CD4-positive, alpha-beta memory T cell (primary cell): ENCODE measurements at regions not wholly inside any gene's neighbourhood (a gene's known extent, or its start where the extent isn't known, plus 50 kb on each side); places are given as distances from the start of the nearest gene placed in this dataset.

Experiments
- CTCF ChIA-PET: fragments of 350-600 bp; sonication (Branson Sonifier 250); formaldehyde crosslinking; loops from one replicate; lab custom pipeline; 2021; ENCODE audit warnings: inconsistent platforms; ENCODE audit not compliant: partially characterized antibody; lab: Charles Lee
- POLR2A ChIA-PET: fragments of 350-600 bp; sonication (Branson Sonifier 250); formaldehyde crosslinking; loops from one replicate; lab custom pipeline; 2021; ENCODE audit not compliant: partially characterized antibody; lab: Charles Lee
- DNase-seq, 5 donors: peaks; one replicate each; pipeline versions ENCODE4 v3.0.0 to v3.0.0-alpha.2; 2020 to 2022; ENCODE audit warnings: mixed read lengths in 1 of 5
- H3K27ac ChIP-seq: one replicate; pipeline ENCODE4 v1.7.0; 2013; ENCODE audit warnings: low read depth, low read length
- H3K27me3 ChIP-seq: 2 replicates; pipeline ENCODE4 v1.7.0; 2013; ENCODE audit warnings: mild to moderate bottlenecking, low read length, moderate library complexity; ENCODE audit not compliant: insufficient read depth
- H3K36me3 ChIP-seq: 2 replicates; pipeline ENCODE4 v1.7.0; 2013; ENCODE audit warnings: mild to moderate bottlenecking, low read length, moderate library complexity; ENCODE audit not compliant: insufficient read depth
- H3K4me1 ChIP-seq: 2 replicates; pipeline ENCODE4 v1.7.0; 2013; ENCODE audit warnings: mild to moderate bottlenecking, low read length, moderate library complexity; ENCODE audit not compliant: insufficient read depth
- H3K4me3 ChIP-seq, 2 donors: one replicate each; pipeline ENCODE4 v1.7.0; 2013; ENCODE audit warnings: low read length in 2 of 2, mild to moderate bottlenecking in 1 of 2
- H3K9me3 ChIP-seq, 2 donors: one replicate each; pipeline ENCODE4 v1.7.0; 2013; ENCODE audit warnings: low read length in 2 of 2, control low read depth in 1 of 2; ENCODE audit not compliant: control insufficient read depth in 1 of 2
- H3K27ac Mint-ChIP-seq, 7 donors: one replicate each; pipeline ENCODE4 v1.8.0; 2020 to 2021; ENCODE audit warnings: mixed read lengths in 7 of 7, mild to moderate bottlenecking in 6 of 7, inconsistent platforms in 3 of 7, moderate library complexity in 3 of 7
- H3K27me3 Mint-ChIP-seq, 2 donors: one replicate each; pipeline ENCODE4 v1.8.0; 2020 to 2021; ENCODE audit warnings: mixed read lengths in 2 of 2
- H3K36me3 Mint-ChIP-seq, 2 donors: one replicate each; pipeline ENCODE4 v1.8.0; 2020 to 2021; ENCODE audit warnings: mixed read lengths in 2 of 2, inconsistent platforms in 1 of 2, mild to moderate bottlenecking in 1 of 2
- H3K4me1 Mint-ChIP-seq, 4 donors: one replicate each; pipeline ENCODE4 v1.8.0; 2020 to 2021; ENCODE audit warnings: mixed read lengths in 4 of 4, mild to moderate bottlenecking in 1 of 4
- H3K4me3 Mint-ChIP-seq, 8 donors: one replicate each; pipeline ENCODE4 v1.8.0; 2020 to 2021; ENCODE audit warnings: mixed read lengths in 8 of 8, mild to moderate bottlenecking in 7 of 8, moderate library complexity in 6 of 8, inconsistent platforms in 3 of 8
- H3K9me3 Mint-ChIP-seq, 8 donors: one replicate each; pipeline ENCODE4 v1.8.0; 2020 to 2021; ENCODE audit warnings: mixed read lengths in 8 of 8, mild to moderate bottlenecking in 5 of 8, inconsistent platforms in 3 of 8, moderate library complexity in 1 of 8
- intact Hi-C: fragments of 100-400 bp; cut with micrococcal nuclease; formaldehyde crosslinking; loops from one replicate; pipeline ENCODE4 v1.15.1; 2023

GRCh38 chr4:10179957-10180602 lies 63.5 kb upstream of the WDR1 start:
- H3K27me3 Mint-ChIP-seq, result no peaks in the 10 kb centered on the region
- CTCF ChIA-PET, result no interaction called here
- H3K27ac Mint-ChIP-seq, result no peak overlapping the region
- no peaks in the 10 kb centered on the region for H3K27me3 ChIP-seq
- peaks cover 0 to 3% (median 0%) of the 10 kb centered on the region in 8 donors for H3K9me3 Mint-ChIP-seq
- intact Hi-C loops, result no loop called here
- H3K4me3 ChIP-seq, result no peak overlapping the region
- no peak overlapping the region for H3K27ac ChIP-seq
- POLR2A ChIA-PET, result no interaction called here
- H3K4me1 Mint-ChIP-seq, result peaks cover 8 to 27% (median 21%) of the 10 kb centered on the region in 4 donors
- no peaks in the 10 kb centered on the region for H3K9me3 ChIP-seq
- H3K4me1 ChIP-seq, result peaks cover 14% of the 10 kb centered on the region
- H3K36me3 ChIP-seq, result no peaks in the 10 kb centered on the region
- H3K4me3 Mint-ChIP-seq, result no peak overlapping the region
- no peaks in the 10 kb centered on the region for H3K36me3 Mint-ChIP-seq
- DNase-seq, result no peak

GRCh38 chr4:10178763-10179162 lies 62.2 kb upstream of the WDR1 start:
- CTCF ChIA-PET, result no interaction called here

GRCh38 chr4:10175626-10176025 lies 59.0 kb upstream of the WDR1 start:
- Mint-ChIP-seq H3K9me3 (no peaks in the 10 kb centered on the region), H3K36me3 (no peaks in the 10 kb centered on the region), H3K4me3 (no peak overlapping the region), H3K27me3 (peaks cover 0 to 2% of the 10 kb centered on the region in 2 donors), H3K27ac (no peak overlapping the region), H3K4me1 (no peaks in the 10 kb centered on the region)
- intact Hi-C loops, result no loop called here
- CTCF ChIA-PET, result interaction anchor here (1.0 kb wide), 3 partner anchors 10 to 14 kb away, joined by 3 read pairs; no protein-coding TSS in a partner anchor
- H3K4me3 ChIP-seq, result no peak overlapping the region
- no peaks in the 10 kb centered on the region for H3K9me3 ChIP-seq
- no peaks in the 10 kb centered on the region for H3K36me3 ChIP-seq
- POLR2A ChIA-PET, result no interaction called here
- H3K27me3 ChIP-seq, result no peaks in the 10 kb centered on the region
- H3K4me1 ChIP-seq, result no peaks in the 10 kb centered on the region
- DNase-seq, result no peak
- H3K27ac ChIP-seq, result no peak overlapping the region

More at GRCh38 chr4:10178763-10179162, 62.2 kb upstream of the WDR1 start:
- DNase-seq, result no peak
- Mint-ChIP-seq H3K36me3 (no peaks in the 10 kb centered on the region), H3K27ac (no peak overlapping the region), H3K27me3 (no peaks in the 10 kb centered on the region), H3K9me3 (peaks cover 0 to 3% (median 0%) of the 10 kb centered on the region in 8 donors), H3K4me1 (peaks cover 8 to 26% (median 20%) of the 10 kb centered on the region in 4 donors), H3K4me3 (no peak overlapping the region)
- Histone ChIP-seq H3K4me1 (peaks cover 13% of the 10 kb centered on the region), H3K4me3 (no peak overlapping the region), H3K27ac (no peak overlapping the region), H3K27me3 (no peaks in the 10 kb centered on the region), H3K36me3 (no peaks in the 10 kb centered on the region), H3K9me3 (no peaks in the 10 kb centered on the region)
- intact Hi-C loops, result no loop called here
- POLR2A ChIA-PET, result no interaction called here

GRCh38 chr4:10173754-10174749 lies 57.5 kb upstream of the WDR1 start:
- Histone ChIP-seq H3K27me3 (no peaks in the 10 kb centered on the region), H3K4me3 (no peak overlapping the region), H3K4me1 (no peaks in the 10 kb centered on the region), H3K36me3 (no peaks in the 10 kb centered on the region), H3K9me3 (no peaks in the 10 kb centered on the region), H3K27ac (no peak overlapping the region)
- peaks cover 0 to 2% of the 10 kb centered on the region in 2 donors for H3K27me3 Mint-ChIP-seq
- H3K27ac Mint-ChIP-seq, result no peak overlapping the region
- no peaks in the 10 kb centered on the region for H3K4me1 Mint-ChIP-seq
- no peaks in the 10 kb centered on the region for H3K36me3 Mint-ChIP-seq
- DNase-seq, result no peak
- ChIA-PET CTCF (interaction anchor here (1.0 to 1.4 kb wide), 4 partner anchors 11 to 16 kb away, joined by 3 to 4 read pairs (median 4); no protein-coding TSS in a partner anchor), POLR2A (no interaction called here)
- H3K4me3 Mint-ChIP-seq, result no peak overlapping the region
- H3K9me3 Mint-ChIP-seq, result no peaks in the 10 kb centered on the region
- intact Hi-C loops, result no loop called here

GRCh38 chr4:10173037-10173753 lies 56.6 kb upstream of the WDR1 start:
- Mint-ChIP-seq H3K4me3 (no peak overlapping the region), H3K9me3 (no peaks in the 10 kb centered on the region), H3K27ac (no peak overlapping the region), H3K27me3 (peaks cover 0 to 2% of the 10 kb centered on the region in 2 donors), H3K36me3 (no peaks in the 10 kb centered on the region), H3K4me1 (no peaks in the 10 kb centered on the region)
- intact Hi-C loops, result no loop called here
- H3K9me3 ChIP-seq, result no peaks in the 10 kb centered on the region
- no peak for DNase-seq
- ChIA-PET CTCF (interaction anchor here (1.3 to 1.4 kb wide), 2 partner anchors 15 to 230 kb away, joined by 3 read pairs; no protein-coding TSS in a partner anchor), POLR2A (no interaction called here)
- no peaks in the 10 kb centered on the region for H3K4me1 ChIP-seq
- no peak overlapping the region for H3K27ac ChIP-seq
- H3K36me3 ChIP-seq, result no peaks in the 10 kb centered on the region
- H3K27me3 ChIP-seq, result no peaks in the 10 kb centered on the region
- H3K4me3 ChIP-seq, result no peak overlapping the region

GRCh38 chr4:10172278-10172921 lies 55.8 kb upstream of the WDR1 start:
- Histone ChIP-seq H3K4me1 (no peaks in the 10 kb centered on the region), H3K9me3 (no peaks in the 10 kb centered on the region), H3K27me3 (no peaks in the 10 kb centered on the region), H3K36me3 (no peaks in the 10 kb centered on the region), H3K27ac (no peak overlapping the region), H3K4me3 (no peak overlapping the region)
- H3K36me3 Mint-ChIP-seq, result no peaks in the 10 kb centered on the region
- intact Hi-C loops, result no loop called here
- POLR2A ChIA-PET, result interaction anchor here (1.3 kb wide), 1 partner anchor 55 kb away, joined by 3 read pairs; the partner anchor contains the start of gene WDR1
- no peaks in the 10 kb centered on the region for H3K4me1 Mint-ChIP-seq
- H3K4me3 Mint-ChIP-seq, result no peak overlapping the region
- no peak for DNase-seq
- CTCF ChIA-PET, result interaction anchor here (1.3 to 1.4 kb wide), 2 partner anchors 14 to 231 kb away, joined by 3 read pairs; no protein-coding TSS in a partner anchor
- H3K27ac Mint-ChIP-seq, result peak overlapping the region in 1 of 7 donors; percentile 66
- peaks cover 0 to 2% of the 10 kb centered on the region in 2 donors for H3K27me3 Mint-ChIP-seq
- no peaks in the 10 kb centered on the region for H3K9me3 Mint-ChIP-seq
